ENCODE measurements at regions not wholly inside any gene's neighbourhood (a gene's known extent, or its start where the extent isn't known, plus 50 kb on each side); places are given as distances from the start of the nearest gene placed in this dataset.

DNA sequence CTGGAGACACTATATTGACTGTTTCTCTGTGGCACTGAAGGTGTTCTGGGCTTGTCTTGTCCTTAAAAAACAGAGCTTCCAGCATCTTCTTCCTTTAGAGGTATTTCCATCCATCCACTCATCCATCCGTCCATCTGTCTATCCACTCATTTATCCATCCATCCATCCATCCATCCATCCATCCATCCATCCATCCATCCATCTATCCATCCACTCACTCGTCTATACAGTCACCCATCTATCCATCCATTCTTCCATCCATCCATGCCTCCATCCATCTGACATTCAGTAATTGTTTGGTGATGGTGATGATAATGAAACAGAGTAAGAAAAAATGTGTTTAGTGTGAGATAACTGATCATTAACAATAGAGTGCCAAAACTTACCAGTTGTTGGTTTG is 334.8 kb downstream of the NSG2 start:
- no peak for DNase-seq

DNA sequence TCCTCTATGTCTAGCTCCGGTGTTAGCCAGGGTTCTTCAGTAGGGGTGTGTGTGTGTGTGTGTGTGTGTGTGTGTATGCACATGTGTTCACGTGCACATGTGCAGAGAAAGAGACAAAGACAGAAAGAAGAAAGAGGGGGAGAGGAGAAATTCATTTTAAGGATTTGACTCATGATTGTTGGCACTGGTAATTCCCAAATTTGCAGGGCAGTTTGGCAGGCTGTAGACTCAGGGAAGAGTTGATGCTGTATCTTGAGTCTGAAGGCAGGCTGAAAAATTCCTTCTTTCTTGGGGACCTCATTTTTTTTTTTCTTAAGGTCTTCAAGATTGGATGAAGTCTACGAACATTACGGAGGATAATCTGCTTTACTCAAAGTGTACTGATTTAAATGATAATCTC is 335.7 kb downstream of the NSG2 start:
- DNase-seq, result no peak

DNA sequence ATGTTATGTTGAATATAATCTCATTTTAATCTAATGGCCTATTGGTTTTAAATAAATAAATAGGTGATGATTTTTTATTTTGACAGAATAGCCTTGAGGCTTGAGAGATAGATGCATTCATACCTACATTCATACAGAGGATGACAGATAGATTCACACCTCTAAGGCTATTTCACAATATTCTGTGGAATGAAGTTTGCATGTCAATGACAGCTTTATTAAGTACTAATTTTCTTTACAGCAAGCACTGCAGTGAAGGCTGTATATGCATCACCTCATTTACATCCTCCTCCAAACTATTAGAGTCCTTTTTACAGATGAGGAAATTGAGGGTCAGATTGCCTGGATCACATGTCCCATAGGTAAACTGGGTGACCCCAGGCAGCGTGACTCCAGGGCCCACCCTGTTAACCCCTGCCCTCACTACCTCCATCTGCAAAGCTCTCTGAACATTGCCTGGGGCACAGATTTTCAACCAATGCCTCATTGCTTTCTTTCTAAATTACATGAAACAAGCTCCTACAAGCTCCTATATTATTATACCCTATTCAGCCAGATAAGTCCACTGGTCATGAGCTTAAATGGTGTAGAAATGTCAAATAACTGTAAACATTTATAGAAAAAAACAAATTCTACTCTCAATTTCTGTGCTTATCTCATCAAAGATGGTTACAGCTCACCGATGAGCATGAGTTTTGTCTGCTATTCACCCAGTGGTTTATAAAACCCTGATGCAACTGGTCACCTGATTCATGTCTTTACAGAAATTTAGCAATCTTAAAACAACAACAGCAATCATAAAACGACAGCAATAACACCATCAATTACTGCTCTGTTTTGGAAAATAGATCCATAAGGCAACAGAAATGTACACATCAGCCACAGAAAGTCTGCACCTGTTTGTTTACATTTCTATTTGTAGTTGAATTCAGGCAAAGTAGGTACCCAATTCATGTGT is 338.0 kb downstream of the NSG2 start:
- DNase-seq, result no peak

DNA sequence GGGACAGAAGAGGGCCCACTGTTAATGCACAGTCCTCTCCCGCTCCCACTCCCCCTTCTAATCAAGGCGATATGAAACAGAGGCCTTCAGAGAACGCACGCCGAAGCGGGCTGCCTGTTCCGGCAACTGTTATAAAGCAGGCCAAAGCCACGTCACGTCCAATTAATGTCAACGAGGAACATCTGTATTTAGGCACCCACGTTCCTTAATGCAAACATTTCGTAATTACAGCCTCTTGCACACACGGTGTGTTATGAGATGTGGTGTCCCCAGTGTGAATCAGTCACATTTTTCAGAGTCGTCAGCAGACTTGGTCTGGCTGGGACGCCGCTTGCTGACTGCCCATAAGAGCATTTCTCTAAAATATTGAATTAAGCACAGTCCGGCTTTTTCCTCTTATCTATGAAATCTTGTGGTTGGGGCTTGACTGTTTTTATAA is 339.0 kb downstream of the NSG2 start:
- no peak for DNase-seq

DNA sequence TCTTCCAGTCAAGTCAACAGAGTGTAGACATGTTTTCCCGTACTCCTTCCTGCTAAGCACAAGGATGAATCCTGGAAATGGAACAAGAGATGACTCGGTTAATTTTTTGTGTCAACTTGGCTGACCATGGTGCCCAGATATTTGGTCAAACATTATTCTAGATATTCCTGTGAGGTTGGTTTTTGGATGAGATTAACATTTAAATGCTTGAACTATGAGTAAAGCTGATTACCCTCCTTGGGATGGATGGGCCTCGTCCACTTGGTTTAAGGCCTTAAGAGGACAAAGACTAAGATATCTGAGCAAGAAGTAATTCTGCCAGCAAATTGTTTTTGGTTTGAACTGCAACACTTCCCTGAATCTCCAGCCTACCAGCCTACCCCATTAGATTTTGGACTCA is 338.1 kb upstream of the MSX2 start:
- no peak for DNase-seq

DNA sequence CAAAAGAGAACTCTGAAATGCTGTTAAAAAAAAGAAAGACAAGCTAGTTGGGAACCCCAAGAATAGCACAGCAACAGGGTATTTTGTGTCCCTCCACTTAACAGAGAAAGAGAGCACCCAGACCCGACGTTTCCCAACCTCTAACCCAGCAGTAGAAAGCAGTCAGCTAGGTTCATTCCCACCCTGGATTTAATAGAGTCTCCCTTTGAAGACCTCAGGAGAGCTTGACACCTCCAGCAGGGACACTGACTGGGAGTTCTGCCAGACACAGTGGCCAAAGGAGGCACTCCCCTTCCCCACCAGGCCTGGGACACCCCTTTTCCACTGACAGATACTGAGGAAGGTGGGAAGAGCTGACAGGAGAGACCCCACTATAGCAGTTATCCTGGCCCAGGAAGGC is 337.5 kb upstream of the MSX2 start:
- DNase-seq, result no peak

DNA sequence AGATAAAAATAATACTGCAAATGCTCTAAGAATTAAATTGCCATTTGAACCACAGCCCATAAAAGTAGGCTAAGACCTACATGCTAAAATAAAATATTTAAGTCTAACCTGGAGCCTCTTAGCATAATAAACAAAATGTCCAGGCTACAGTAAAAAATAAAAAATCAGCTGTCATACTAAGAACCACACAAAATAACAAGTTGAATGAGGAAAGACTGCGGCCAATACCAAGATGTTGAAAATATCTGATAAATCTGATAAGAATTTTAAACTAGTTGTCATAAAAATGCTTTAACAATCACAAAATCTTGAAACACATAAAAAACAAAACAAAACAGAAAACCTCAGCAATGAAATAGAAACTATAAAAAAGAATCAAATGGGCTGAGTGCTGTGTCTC is 336.9 kb upstream of the MSX2 start:
- no peak for DNase-seq

DNA sequence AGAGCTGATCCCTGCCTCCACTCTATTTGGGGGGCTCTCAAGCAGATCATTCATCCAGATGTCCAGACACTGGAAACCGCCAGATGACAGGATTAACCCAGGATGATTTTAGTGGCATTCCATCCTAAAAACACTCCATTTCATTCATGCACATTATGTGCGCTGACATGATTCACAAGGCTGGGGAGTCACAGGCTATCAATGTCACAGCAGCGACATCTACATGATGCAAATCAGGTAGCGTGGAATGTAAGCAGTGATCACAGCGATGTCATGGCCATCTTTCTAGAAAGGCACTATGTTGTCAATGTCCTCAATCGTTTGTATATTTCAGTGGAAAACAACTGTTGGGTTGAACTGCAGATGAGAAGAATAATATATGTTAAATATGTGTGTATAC is 331.5 kb upstream of the MSX2 start:
- DNase-seq, result no peak

DNA sequence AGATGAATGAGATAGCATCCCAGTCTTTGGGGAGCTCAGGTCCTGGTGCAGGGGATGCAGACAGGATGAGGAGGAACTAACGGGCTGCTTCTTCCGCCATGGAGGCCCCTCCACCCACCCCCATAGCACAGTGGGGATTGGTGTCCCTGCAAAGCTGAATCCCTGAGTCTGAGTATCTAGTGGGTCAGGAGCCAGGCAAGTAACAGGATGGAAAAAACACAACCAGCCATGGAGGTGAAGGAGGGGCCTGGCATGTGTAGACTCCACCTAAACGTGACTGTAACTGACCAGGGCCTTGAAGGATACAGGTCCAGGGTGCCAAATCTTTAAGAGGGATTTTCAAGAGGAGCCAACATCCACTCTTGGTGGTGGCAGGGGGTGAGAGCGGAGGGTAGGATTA is 327.8 kb upstream of the MSX2 start:
- no peak for DNase-seq

DNA sequence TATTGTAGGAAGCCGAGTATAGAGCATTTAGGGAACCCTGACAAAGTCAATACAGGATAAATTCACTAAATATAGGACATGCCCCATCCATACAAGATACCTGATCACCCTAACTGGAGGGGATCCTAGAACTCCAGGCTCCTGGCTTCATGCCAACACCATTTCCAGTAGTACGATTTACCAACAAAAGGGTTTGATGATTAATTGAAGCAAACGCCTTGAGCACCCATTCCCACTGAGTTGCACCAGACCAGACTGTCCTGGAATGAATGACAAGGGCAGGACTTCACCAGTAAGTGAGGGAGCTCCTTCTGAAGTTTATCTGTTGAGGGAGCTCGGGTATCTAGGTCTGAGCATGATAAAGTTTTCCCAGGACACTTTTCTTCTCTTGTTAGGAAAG is 327.2 kb upstream of the MSX2 start:
- DNase-seq, result no peak

DNA sequence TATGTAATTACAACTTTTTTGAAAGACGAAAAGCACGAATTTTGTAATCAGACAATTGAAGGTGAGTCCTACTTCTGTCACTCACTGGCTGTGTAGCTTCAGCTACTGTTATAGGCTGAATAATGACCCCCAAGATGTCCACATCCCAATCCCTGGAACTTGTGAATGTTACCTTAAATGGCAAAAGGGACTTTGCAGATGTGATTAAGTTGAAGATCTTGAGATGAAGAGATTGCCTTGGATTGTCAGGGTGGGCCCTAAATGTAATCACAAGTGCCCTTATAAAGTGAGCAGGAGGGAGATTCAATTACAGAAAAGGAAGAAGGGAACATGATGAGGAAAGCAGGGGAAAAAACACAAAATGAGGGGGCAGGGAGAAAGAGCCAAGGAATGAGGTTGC is 326.2 kb upstream of the MSX2 start:
- no peak for DNase-seq

DNA sequence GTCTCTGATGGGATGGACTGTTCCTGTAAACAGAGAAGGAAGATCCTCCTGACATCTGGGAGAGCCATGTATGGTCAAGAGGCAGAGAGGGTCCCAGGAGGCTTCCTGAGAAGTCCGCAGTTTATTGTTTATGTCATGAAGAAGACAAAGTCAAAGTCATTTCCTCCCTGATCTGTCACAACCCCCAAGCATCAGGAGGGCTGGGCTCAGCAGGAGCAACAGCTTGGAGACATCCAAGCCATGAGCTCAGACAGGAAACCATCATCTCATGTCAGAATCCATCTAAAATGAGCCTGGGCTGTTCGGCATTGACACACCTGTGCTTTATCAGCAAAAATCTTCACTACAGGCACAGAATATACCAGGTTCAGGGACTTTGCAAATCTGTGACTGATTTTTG is 325.0 kb upstream of the MSX2 start:
- no peak for DNase-seq

DNA sequence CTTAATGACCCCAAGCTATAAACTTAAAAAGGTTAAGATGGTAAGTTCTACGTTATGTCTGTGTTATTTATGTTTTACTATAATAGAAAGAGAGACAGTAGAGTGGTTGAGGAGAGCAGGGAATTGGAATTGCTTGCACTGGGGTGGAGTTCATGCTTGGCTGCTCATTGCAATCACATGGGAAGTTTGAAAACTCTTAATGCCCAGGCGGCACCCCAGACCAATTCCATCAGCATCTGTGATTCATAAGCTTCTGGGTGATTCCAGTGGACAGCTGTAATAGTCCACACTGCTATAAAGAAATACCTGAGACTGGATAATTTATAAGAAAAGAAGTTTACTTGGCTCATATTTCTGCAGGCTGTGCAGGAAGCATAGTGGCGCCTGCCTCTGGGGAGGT is 323.9 kb upstream of the MSX2 start:
- no peak for DNase-seq

DNA sequence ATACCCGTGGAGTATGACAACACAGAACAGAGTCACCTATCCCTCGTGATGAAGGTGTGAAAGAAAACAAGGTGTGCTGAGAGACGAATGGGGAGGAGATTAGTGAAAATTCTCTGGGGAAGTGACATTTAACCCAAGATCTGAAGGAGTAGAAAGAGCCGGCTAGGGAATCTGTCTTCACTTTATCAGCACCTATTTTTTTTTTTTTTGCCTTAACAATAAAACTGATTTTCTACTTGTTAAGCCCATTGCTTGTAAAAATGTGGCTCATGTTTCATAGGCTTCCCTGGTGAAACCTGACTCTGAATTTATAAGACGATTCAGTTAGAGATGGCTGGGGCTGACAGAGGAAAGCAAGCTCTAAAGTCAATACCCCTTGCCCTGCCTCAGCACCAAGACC is 322.6 kb upstream of the MSX2 start:
- DNase-seq, result no peak

DNA sequence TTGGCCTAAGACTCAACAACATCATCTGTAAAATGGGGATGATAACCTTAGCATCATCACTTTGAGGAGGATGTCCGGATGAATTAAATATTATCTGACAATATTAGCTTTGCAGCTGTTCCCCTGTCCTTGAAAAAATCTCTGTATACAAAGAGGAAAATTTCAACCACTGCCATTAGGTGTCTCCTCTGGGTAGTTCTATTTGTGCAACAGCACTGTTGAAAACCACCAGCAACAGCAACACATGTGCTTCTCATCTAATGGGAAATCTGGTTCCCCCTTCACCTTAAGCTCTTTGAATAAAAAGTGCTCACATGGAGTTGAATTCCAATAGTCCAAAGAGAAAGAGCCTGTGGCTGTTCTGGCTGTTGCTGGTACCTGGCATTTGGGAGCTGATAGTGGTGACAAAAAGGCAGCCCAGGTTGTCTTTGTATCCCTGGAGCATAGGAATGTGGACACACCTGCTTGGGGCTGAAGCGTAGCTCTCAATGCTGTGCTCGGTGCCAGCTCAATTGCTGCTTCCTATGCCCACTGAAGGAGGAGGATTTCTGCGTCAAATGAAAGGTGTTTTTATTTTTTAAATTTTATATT is 322.1 kb upstream of the MSX2 start:
- DNase-seq, result no peak

DNA sequence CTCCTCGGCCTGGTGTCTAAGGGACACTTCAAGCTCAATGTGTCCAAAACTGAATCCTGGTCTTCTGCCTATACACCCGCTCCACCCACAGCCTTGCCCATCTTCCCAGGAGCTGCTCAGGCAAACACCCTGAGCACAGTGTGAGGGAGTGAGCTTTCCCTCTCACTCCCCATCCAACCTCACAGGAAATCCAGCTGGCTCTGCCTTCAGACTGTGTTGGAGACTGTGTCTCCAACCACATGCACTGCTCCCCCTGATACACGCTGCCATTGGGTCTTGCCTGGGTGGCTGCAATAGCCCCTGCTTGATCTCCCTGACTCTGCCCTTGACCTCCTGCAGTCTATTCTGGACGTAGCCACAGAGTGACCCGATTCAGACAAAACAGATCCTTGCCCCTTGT is 319.5 kb upstream of the MSX2 start:
- no peak for DNase-seq

DNA sequence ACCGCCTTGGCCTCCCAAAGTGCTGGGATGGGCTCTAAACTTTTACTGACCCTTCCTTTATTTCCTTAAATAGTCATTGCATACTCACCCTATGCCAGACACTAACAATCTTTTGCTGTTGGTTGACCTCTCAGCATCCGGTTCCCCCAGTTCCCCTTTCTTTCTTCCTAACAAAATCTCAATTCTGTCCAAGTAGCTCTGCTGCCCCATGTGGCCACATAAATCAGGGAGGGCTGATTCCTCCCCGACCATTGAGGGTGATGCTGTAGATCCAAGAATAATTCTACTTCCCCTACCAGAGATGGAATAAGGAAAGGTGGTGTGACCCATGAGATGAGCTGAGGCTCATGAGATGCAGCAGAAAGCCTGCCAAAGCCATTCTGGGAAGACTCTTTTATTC is 315.3 kb upstream of the MSX2 start:
- DNase-seq, result no peak

DNA sequence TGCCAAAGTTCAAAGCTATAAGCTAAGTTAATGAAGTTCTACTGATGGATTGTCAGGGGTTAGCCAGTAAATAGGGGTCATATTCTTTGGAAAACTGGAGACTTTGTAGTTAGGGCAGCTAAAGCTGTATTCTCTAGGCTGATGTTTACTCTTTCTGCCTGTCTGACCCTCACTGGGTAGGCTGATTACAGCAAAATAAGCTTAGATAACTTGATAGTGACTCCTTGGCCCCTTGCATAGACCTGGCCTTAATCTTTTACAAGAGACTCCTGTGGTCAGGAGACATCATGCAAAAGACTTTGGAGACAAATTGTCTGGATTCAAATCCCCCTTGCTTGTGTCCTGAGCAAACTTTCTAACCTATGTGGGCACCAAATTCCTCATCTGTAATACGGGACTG is 314.4 kb upstream of the MSX2 start:
- no peak for DNase-seq

DNA sequence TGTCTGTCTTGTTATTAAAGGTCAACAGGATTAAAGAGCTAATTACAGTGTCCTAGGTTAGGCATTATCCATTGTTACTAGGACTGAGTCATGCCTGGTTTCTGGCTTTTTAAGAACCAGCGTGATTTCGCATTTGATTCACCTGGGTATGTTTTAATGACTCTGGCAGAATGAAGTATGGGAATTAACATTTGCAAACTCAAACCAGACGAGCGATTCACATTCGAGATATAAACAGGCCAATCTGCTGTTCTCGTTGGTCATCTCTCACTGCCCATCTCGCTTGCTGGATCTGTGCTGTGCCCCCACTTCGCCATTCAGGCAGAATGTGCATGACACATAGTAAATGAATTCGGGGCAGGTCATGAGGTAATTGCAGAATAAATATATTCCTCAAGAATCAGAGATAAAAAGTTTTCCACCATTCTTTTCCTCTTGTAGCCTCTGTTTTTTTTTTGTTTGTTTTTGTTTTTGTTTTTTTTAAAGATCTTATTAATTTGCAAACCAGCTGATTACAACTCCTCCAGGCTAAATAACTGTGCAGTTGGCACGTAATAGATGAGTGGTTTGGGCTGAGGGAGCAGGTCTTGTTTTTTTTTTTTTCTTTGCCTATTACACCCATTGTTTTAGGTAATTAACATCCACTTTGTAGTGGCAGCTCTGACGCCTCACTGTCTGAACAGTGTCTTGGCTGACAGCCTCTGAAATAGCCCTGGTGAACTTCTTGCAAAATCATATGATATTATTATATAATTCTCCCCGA is 313.5 kb upstream of the MSX2 start:
- DNase-seq, result no peak

DNA sequence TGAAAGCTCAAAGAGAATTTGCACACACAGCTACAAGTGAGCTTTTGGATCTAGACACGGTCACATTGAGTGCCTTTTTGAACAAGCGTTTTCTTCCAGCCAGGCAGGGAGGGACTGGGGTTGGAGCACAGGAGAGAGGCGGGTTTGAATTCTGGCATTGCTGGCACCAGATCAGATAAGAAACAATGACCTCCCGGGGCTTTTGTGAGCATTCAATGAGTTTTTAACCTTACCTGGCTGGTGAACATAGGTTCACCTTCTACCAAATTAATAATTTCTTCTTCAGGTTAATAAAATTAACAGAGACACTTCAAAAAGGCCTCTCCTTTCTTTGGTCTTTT is 312.9 kb upstream of the MSX2 start:
- no peak for DNase-seq

DNA sequence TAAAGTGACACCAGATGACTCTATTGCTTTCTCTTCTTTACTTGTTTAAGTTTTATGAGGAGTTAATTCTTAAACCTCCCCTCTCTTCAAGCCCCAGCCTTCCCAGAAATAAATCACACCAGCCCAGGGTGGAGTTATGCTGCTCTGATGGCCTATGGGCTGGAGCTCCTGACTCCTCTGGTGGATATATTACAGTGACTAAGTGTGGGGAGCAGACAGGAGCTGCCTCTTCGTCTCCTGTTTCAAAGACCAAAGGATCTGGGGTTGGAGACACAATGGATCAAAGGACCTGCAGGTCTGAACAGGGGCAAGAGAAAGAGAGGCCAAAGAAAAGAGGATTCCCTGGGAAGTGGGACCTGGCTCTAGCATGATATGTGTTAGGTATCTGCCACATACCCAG is 312.0 kb upstream of the MSX2 start:
- DNase-seq, result no peak

DNA sequence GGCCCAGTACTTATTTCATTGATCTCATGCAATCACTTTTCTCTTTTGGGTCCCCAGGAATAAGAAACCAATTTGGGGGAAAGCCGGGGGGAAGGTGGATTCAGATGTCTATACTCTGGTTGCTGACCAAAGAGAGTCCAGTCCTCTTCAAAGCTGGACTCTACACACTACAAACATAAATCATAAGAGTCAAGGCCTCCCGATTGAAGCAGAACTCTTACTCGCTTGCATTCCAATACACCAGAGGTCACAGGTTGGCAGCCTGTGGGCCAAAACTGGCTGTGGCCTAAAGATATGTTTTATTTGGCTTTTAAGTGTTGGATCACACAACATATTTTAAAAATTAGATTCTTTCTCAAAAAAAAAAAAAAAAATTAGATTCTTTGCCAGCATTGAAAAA is 311.4 kb upstream of the MSX2 start:
- no peak for DNase-seq

DNA sequence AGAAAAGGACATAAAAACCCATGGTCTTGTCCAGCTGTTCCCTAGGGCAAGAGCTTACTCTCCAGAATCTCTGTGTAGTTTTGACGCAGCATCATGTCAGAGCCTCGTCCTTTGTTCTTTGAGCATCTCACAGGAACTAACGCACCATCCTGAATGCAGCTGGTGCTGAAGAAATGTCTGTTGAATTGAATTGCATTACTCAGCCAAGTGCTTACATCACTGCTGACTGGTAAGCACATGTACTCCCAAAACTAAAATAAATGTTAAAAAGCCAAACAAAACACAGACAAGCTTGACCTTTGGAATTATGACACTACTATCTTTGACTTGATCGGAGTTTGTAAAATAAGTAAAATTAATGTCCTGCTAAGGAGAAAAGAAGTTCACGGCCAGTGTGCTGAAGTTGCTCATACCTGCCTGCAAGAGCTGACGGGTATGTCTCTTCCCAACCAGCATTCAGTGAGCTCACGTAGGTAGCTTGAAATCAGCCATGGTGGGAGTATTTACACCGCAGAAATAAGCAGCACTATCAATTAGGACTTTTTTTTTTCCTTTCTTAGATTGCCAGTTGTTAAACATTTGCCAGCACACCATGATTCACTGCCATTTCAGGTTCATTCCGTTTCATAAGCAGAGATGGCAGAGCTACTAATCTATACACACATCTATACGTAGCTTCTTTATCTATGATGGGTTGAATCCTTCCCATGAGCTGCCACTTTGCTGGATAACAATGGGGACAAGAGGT is 310.6 kb upstream of the MSX2 start:
- DNase-seq, result no peak
